Esophagus squamous epithelium (tissue), 5 donors: ENCODE measurements at regions not wholly inside any gene's neighbourhood (a gene's known extent, or its start where the extent isn't known, plus 50 kb on each side); places are given as distances from the start of the nearest gene placed in this dataset.
"Not testable (repeated sequence)": the region's sequence is repeated elsewhere in the genome, so short reads cannot be mapped to it uniquely, and the experiment has no call there.

ENCODE experiments used
- DNase-seq: peaks from one replicate; lab custom pipeline; 2025; lab: John Stamatoyannopoulos, UW
- H3K27ac ChIP-seq, 4 donors: fragments of 200-600 bp; sonication (generic); one replicate each; pipeline ENCODE4 v1.5.1; 2016 to 2019; ENCODE audit warnings: mild to moderate bottlenecking in 1 of 4
- H3K27me3 ChIP-seq, 4 donors: fragments of 200-600 bp; sonication (generic); 1 replicate in 3 of 4; 2 replicates in 1 of 4; pipeline versions ENCODE4 v1.5.1 to v1.6.0; 2017 to 2021; ENCODE audit warnings: antibody characterized with exemption in 1 of 4
- H3K36me3 ChIP-seq, 3 donors: fragments of 200-600 bp; sonication (generic); one replicate each; pipeline ENCODE4 v1.5.1; 2016 to 2019
- H3K4me1 ChIP-seq, 3 donors: fragments of 200-600 bp; sonication (generic); one replicate each; pipeline ENCODE4 v1.5.1; 2017 to 2019
- H3K4me3 ChIP-seq, 4 donors: fragments of 200-600 bp; sonication (generic); 1 replicate in 3 of 4; 2 replicates in 1 of 4; pipeline ENCODE4 v1.5.1; 2016 to 2019; ENCODE audit warnings: mild to moderate bottlenecking in 2 of 4, moderate library complexity in 1 of 4
- H3K9me3 ChIP-seq, 3 donors: fragments of 200-600 bp; sonication (generic); one replicate each; pipeline ENCODE4 v1.5.1; 2016 to 2019
- CTCF ChIP-seq, 6 experiments: fragments of 450-650 bp in 4 of 6; fragments of 200-600 bp in 2 of 6; sonication (generic) in 2 of 6; IDR thresholded peaks; one replicate each; pipeline ENCODE4 v1.5.1; 2016 to 2019; ENCODE audit warnings: antibody characterized with exemption in 6 of 6, mild to moderate bottlenecking in 4 of 6, moderate library complexity in 4 of 6
- POLR2A ChIP-seq, 4 donors: fragments of 450-650 bp; IDR thresholded peaks; one replicate each; pipeline ENCODE4 v1.6.1; 2017; ENCODE audit warnings: antibody characterized with exemption in 4 of 4, mild to moderate bottlenecking in 4 of 4, moderate library complexity in 3 of 4
- WGBS, 2 donors: methylation state at CpG; one replicate each; pipeline ENCODE4 v1.1.5; 2018; 5-methylcytosine and 5-hydroxymethylcytosine counted together
- intact Hi-C: fragments of 100-400 bp; cut with DNase I; formaldehyde crosslinking; loops from one replicate; pipeline ENCODE4 v1.15.0; 2022
- donor health status: DM: yes; HTN: yes; CAD: no.

- no peak for DNase-seq
- H3K4me3 ChIP-seq: no peak overlapping the region
- intact Hi-C loops: no loop called here
- TF ChIP-seq CTCF (IDR thresholded peaks at IDR 0.05) (no peak), POLR2A (IDR thresholded peaks at IDR 0.05) (no peak)
- no peaks in the 10 kb centered on the region for H3K4me1 ChIP-seq
- no peaks in the 10 kb centered on the region for H3K9me3 ChIP-seq
- H3K27me3 ChIP-seq: peaks cover 0 to 66% (median 0%) of the 10 kb centered on the region in 4 donors
- WGBS, 2 donors: 67 to 76% methylated on average over 5 to 7 of the region's 10 CpGs
- H3K27ac ChIP-seq: no peak overlapping the region
- H3K36me3 ChIP-seq: no peaks in the 10 kb centered on the region
Measured at GRCh38 chr17:36848008-36848902, 89.0 kb upstream of the LHX1 start.

- H3K4me3 ChIP-seq, intact Hi-C loops, H3K9me3 ChIP-seq, H3K36me3 ChIP-seq, H3K27ac ChIP-seq, H3K4me1 ChIP-seq, DNase-seq: not testable (repeated sequence)
- H3K27me3 ChIP-seq: peaks cover 0 to 62% (median 0%) of the 10 kb centered on the region in 4 donors
- WGBS, 2 donors: 78 to 95% methylated on average over 4 to 9 of the region's 9 CpGs
Measured at GRCh38 chr17:36849020-36849419, 88.3 kb upstream of the LHX1 start.

GRCh38 chr17:36849871-36850348 lies 87.4 kb upstream of the LHX1 start:
- H3K4me3 ChIP-seq: no peak overlapping the region
- no peak for DNase-seq
- no peaks in the 10 kb centered on the region for H3K4me1 ChIP-seq
- H3K27me3 ChIP-seq: peaks cover 0 to 60% (median 0%) of the 10 kb centered on the region in 4 donors
- intact Hi-C loops: no loop called here
- no peaks in the 10 kb centered on the region for H3K36me3 ChIP-seq
- TF ChIP-seq POLR2A (IDR thresholded peaks at IDR 0.05): no peak
- no peak for TF ChIP-seq CTCF (IDR thresholded peaks at IDR 0.05)
- H3K27ac ChIP-seq: no peak overlapping the region
- WGBS, 2 donors: 18 to 20% methylated on average over 7 to 9 of the region's 9 CpGs
- no peaks in the 10 kb centered on the region for H3K9me3 ChIP-seq

DNA sequence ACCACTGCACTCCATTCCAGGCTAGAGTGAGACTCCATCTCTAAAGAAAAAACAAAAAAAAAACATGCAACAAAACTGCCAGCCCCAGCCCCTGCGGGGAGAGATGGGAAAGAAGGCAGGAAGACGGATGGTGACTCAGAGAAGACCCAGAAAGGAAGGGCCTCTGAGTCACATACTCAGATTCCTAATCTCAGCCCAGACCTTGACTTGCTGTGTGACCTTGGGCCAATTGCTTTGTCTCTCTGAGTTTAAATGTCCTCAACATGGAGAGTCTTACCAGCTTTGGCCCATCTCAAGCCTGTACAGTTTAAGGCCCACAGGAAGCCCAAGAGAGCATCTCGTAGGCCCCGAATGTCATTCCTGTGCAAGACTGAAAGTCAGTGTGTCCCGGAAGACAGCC lies 86.5 kb upstream of the LHX1 start:
- H3K4me1 ChIP-seq: no peaks in the 10 kb centered on the region
- no peak overlapping the region for H3K27ac ChIP-seq
- no peak overlapping the region for H3K4me3 ChIP-seq
- H3K27me3 ChIP-seq: peaks cover 0 to 60% (median 0%) of the 10 kb centered on the region in 4 donors
- TF ChIP-seq CTCF (IDR thresholded peaks at IDR 0.05): no peak
- no peak for TF ChIP-seq POLR2A (IDR thresholded peaks at IDR 0.05)
- no peak for DNase-seq
- no peaks in the 10 kb centered on the region for H3K36me3 ChIP-seq
- no peaks in the 10 kb centered on the region for H3K9me3 ChIP-seq
- WGBS, 2 donors: 38 to 68% methylated on average over 3 to 5 of the region's 5 CpGs
- intact Hi-C loops: no loop called here

GRCh38 chr17:36851250-36851649 lies 86.0 kb upstream of the LHX1 start:
- Histone ChIP-seq H3K36me3 (no peaks in the 10 kb centered on the region), H3K4me3 (no peak overlapping the region), H3K27me3 (peaks cover 0 to 60% (median 0%) of the 10 kb centered on the region in 4 donors), H3K4me1 (no peaks in the 10 kb centered on the region), H3K9me3 (no peaks in the 10 kb centered on the region), H3K27ac (no peak overlapping the region)
- no peak for TF ChIP-seq POLR2A (IDR thresholded peaks at IDR 0.05)
- no peak for TF ChIP-seq CTCF (IDR thresholded peaks at IDR 0.05)
- intact Hi-C loops: no loop called here
- DNase-seq: no peak
- 50 to 71% methylated on average over 7 of the region's 7 CpGs for WGBS, 2 donors

DNA sequence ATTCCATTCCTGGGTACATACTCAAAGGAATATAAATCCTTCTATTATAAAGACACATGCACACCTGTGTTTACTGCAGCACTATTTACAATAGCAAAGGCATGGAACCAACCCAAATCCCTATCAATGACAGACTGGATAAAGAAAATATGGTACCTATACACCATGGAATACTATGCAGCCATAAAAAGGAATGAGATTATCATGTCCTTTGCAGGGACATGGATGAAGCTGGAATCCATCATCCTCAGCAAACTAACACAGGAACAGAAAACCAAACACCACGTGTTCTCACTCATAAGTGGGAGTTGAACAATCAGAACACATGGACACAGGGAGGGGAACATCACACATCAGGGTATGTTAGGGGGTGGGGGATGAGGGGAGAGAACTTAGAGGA lies 84.8 kb upstream of the LHX1 start:
- DNase-seq, H3K27ac ChIP-seq, H3K36me3 ChIP-seq, intact Hi-C loops, H3K4me3 ChIP-seq, H3K4me1 ChIP-seq, H3K9me3 ChIP-seq: not testable (repeated sequence)
- WGBS, 2 donors: 69 to 73% methylated on average over 1 of the region's 1 CpG
- H3K27me3 ChIP-seq: peaks cover 0 to 58% (median 0%) of the 10 kb centered on the region in 4 donors
